BLaER1 treated with 17β-estradiol and CSF1 and Interleukin-3, amounts not matched to agents 10 nM and 100 nM (cell line): ENCODE measurements at regions not wholly inside any gene's neighbourhood (a gene's known extent, or its start where the extent isn't known, plus 50 kb on each side); places are given as distances from the start of the nearest gene placed in this dataset.
A peak's percentile ranks its signal among the peaks of the same experiment; 100 is the strongest.
"Not testable (repeated sequence)": the region's sequence is repeated elsewhere in the genome, so short reads cannot be mapped to it uniquely, and the experiment has no call there.

Experiments used
- H3K27ac ChIP-seq, 11 experiments: shearing (Covaris generic); formaldehyde crosslinking; 2 replicates each; pipeline ENCODE4 v1.8.1; 2022
- H3K27me3 ChIP-seq, 11 experiments: shearing (Covaris generic); formaldehyde crosslinking; 2 replicates each; pipeline ENCODE4 v1.8.1; 2022
- H3K36me3 ChIP-seq, 11 experiments: shearing (Covaris generic); formaldehyde crosslinking; 2 replicates each; pipeline ENCODE4 v1.8.1; 2022
- H3K4me1 ChIP-seq, 10 experiments: shearing (Covaris generic); formaldehyde crosslinking; 2 replicates each; pipeline ENCODE4 v1.8.1; 2022
- H3K4me2 ChIP-seq, 11 experiments: shearing (Covaris generic); formaldehyde crosslinking; 2 replicates each; pipeline ENCODE4 v1.8.1; 2022
- H3K4me3 ChIP-seq, 10 experiments: shearing (Covaris generic); formaldehyde crosslinking; 2 replicates each; pipeline ENCODE4 v1.8.1; 2022
- H3K9ac ChIP-seq, 11 experiments: shearing (Covaris generic); formaldehyde crosslinking; 2 replicates each; pipeline ENCODE4 v1.8.1; 2022
- H3K9me3 ChIP-seq, 11 experiments: shearing (Covaris generic); formaldehyde crosslinking; replicated peaks in 1 of 11; 2 replicates each; pipeline ENCODE4 v1.8.1; 2022
- H4K20me1 ChIP-seq, 11 experiments: shearing (Covaris generic); formaldehyde crosslinking; 2 replicates each; pipeline ENCODE4 v1.8.1; 2022
- Cebpa-rat ChIP-seq, 11 experiments: shearing (Covaris generic); IDR thresholded peaks; 2 replicates each; pipeline ENCODE4 v1.8.1; 2022

GRCh38 chr2:173524256-173524955 is 169.7 kb downstream of the CDCA7 start:
- Histone ChIP-seq H3K4me2 (peak overlapping the region in 7 of 11 experiments; percentile 50 to 96 (median 78); a peak in 13 of 22 replicates), H4K20me1 (no peaks in the 10 kb centered on the region), H3K27me3 (no peaks in the 10 kb centered on the region), H3K9ac (peak overlapping the region in 5 of 11 experiments; percentile 23 to 77 (median 59); a peak in 8 of 22 replicates), H3K27ac (peak overlapping the region in 6 of 11 experiments; percentile 45 to 88 (median 72); a peak in 11 of 22 replicates), H3K36me3 (no peaks in the 10 kb centered on the region), H3K9me3 (peaks cover 0 to 7% (median 0%) of the 10 kb centered on the region in 11 experiments; a peak in 1 of 22 replicates), H3K4me1 (peaks cover 0 to 39% (median 12%) of the 10 kb centered on the region in 10 experiments; a peak in 13 of 20 replicates), H3K4me3 (no peak overlapping the region; a peak in 1 of 20 replicates)
- TF ChIP-seq Cebpa-rat (IDR thresholded peaks at IDR 0.05) = peak in 2 of 11 experiments; percentile 11 to 25; a peak in 1 of 22 replicates

GRCh38 chr2:173532732-173533531 is 178.3 kb downstream of the CDCA7 start:
- H3K36me3 ChIP-seq, H3K9me3 ChIP-seq, H3K27me3 ChIP-seq, H3K4me1 ChIP-seq, H4K20me1 ChIP-seq, H3K9ac ChIP-seq, H3K4me2 ChIP-seq, H3K27ac ChIP-seq, H3K4me3 ChIP-seq: not testable (repeated sequence)

GRCh38 chr2:173537694-173538093 is 183.0 kb downstream of the CDCA7 start:
- Histone ChIP-seq H4K20me1 (no peaks in the 10 kb centered on the region), H3K4me3 (no peak overlapping the region), H3K4me2 (no peak overlapping the region), H3K27me3 (no peaks in the 10 kb centered on the region), H3K9ac (no peak overlapping the region), H3K9me3 (0 out of 22 replicates have a peak, but pooled peaks cover 0 to 7% (median 0%) of the 10 kb centered on the region in 11 experiments), H3K36me3 (no peaks in the 10 kb centered on the region), H3K27ac (no peak overlapping the region), H3K4me1 (no peaks in the 10 kb centered on the region)
- TF ChIP-seq Cebpa-rat (IDR thresholded peaks at IDR 0.05) = no peak

- Histone ChIP-seq H3K9me3 (0 out of 22 replicates have a peak, but pooled peaks cover 0 to 7% (median 0%) of the 10 kb centered on the region in 11 experiments), H3K4me1 (peaks cover 0 to 7% (median 2%) of the 10 kb centered on the region in 10 experiments; a peak in 14 of 20 replicates), H3K27me3 (no peaks in the 10 kb centered on the region), H3K27ac (no peak overlapping the region), H4K20me1 (no peaks in the 10 kb centered on the region), H3K9ac (no peak overlapping the region), H3K4me2 (no peak overlapping the region), H3K36me3 (no peaks in the 10 kb centered on the region), H3K4me3 (no peak overlapping the region)
- TF ChIP-seq Cebpa-rat (IDR thresholded peaks at IDR 0.05) = no peak
Measured at GRCh38 chr2:173539615-173540014, 184.9 kb downstream of the CDCA7 start.

GRCh38 chr2:173544641-173545363 is 190.1 kb downstream of the CDCA7 start:
- peaks cover 0 to 8% (median 4%) of the 10 kb centered on the region in 11 experiments; a peak in 10 of 22 replicates for H3K9me3 ChIP-seq
- no peaks in the 10 kb centered on the region for H3K36me3 ChIP-seq
- no peaks in the 10 kb centered on the region for H4K20me1 ChIP-seq
- TF ChIP-seq Cebpa-rat (IDR thresholded peaks at IDR 0.05) = no peak
- peak overlapping the region; percentile 61 to 82 (median 67) for H3K4me2 ChIP-seq
- H3K27me3 ChIP-seq = no peaks in the 10 kb centered on the region
- peak overlapping the region in 9 of 11 experiments; percentile 5 to 65 (median 20); a peak in 10 of 22 replicates for H3K27ac ChIP-seq
- H3K4me1 ChIP-seq = peaks cover 16 to 37% (median 21%) of the 10 kb centered on the region in 10 experiments
- H3K9ac ChIP-seq = peak overlapping the region in 3 of 11 experiments; percentile 6 to 40 (median 16); a peak in 3 of 22 replicates
- H3K4me3 ChIP-seq = no peak overlapping the region

- peak overlapping the region in 10 of 11 experiments; percentile 5 to 65 (median 22); a peak in 12 of 22 replicates for H3K27ac ChIP-seq
- no peaks in the 10 kb centered on the region for H3K27me3 ChIP-seq
- peak overlapping the region in 3 of 11 experiments; percentile 6 to 40 (median 23); a peak in 3 of 22 replicates for H3K9ac ChIP-seq
- no peaks in the 10 kb centered on the region for H3K36me3 ChIP-seq
- H3K4me1 ChIP-seq = peaks cover 16 to 37% (median 21%) of the 10 kb centered on the region in 10 experiments
- TF ChIP-seq Cebpa-rat (IDR thresholded peaks at IDR 0.05) = no peak
- H3K4me3 ChIP-seq = no peak overlapping the region
- peaks cover 0 to 13% (median 9%) of the 10 kb centered on the region in 11 experiments; a peak in 11 of 22 replicates for H3K9me3 ChIP-seq
- H3K4me2 ChIP-seq = peak overlapping the region; percentile 61 to 82 (median 67)
- H4K20me1 ChIP-seq = no peaks in the 10 kb centered on the region
Measured at GRCh38 chr2:173545364-173545763, 190.7 kb downstream of the CDCA7 start.

GRCh38 chr2:173547499-173547898 is 192.8 kb downstream of the CDCA7 start:
- Histone ChIP-seq H3K4me3 (no peak overlapping the region), H3K9ac (no peak overlapping the region), H3K4me2 (peak overlapping the region in 2 of 11 experiments; percentile 29 to 77; a peak in 2 of 22 replicates), H3K27me3 (no peaks in the 10 kb centered on the region), H3K27ac (no peak overlapping the region), H4K20me1 (no peaks in the 10 kb centered on the region), H3K36me3 (no peaks in the 10 kb centered on the region), H3K9me3 (peaks cover 0 to 17% (median 10%) of the 10 kb centered on the region in 11 experiments; a peak in 14 of 22 replicates), H3K4me1 (peaks cover 16 to 44% (median 21%) of the 10 kb centered on the region in 10 experiments)
- TF ChIP-seq Cebpa-rat (IDR thresholded peaks at IDR 0.05) = no peak

- TF ChIP-seq Cebpa-rat (IDR thresholded peaks at IDR 0.05) = no peak
- H3K9me3 ChIP-seq = peaks cover 0 to 17% (median 10%) of the 10 kb centered on the region in 11 experiments; a peak in 14 of 22 replicates
- H3K27ac ChIP-seq = no peak overlapping the region
- H4K20me1 ChIP-seq = no peaks in the 10 kb centered on the region
- H3K4me3 ChIP-seq = no peak overlapping the region
- H3K4me2 ChIP-seq = no peak overlapping the region
- H3K27me3 ChIP-seq = no peaks in the 10 kb centered on the region
- peaks cover 12 to 43% (median 20%) of the 10 kb centered on the region in 10 experiments for H3K4me1 ChIP-seq
- H3K9ac ChIP-seq = no peak overlapping the region
- H3K36me3 ChIP-seq = no peaks in the 10 kb centered on the region
Measured at GRCh38 chr2:173550143-173550542, 195.5 kb downstream of the CDCA7 start.
